ENCODE measurements at regions not wholly inside any gene's neighbourhood (a gene's known extent, or its start where the extent isn't known, plus 50 kb on each side); places are given as distances from the start of the nearest gene placed in this dataset.
"Not testable (repeated sequence)": the region's sequence is repeated elsewhere in the genome, so short reads cannot be mapped to it uniquely, and the experiment has no call there.

DNA sequence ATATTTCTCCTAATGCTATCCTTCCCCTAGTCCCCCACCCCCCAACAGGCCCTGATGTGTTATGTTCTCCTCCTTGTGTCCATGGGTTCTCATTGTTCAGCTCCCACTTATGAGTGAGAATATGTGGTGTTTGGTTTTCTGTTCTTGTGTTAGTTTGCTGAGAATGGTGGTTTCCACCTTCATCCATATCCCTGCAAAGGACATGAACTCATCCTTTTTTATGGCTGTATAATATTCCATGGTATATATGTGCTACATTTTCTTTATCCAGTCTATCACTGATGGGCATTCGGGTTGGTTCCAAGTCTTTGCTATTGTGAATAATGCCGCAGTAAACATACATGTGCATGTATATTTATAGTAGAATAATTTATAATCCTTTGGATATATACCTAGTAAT, 62.4 kb upstream of the KLF14 start:
- TF ChIP-seq MYBL2 (CRISPR knock-in tag; IDR thresholded peaks at IDR 0.05); ELF4 (CRISPR knock-in tag; IDR thresholded peaks at IDR 0.05; ENCODE audit: low read depth); NFYB (CRISPR knock-in tag; conservative IDR thresholded peaks at IDR 0.05; ENCODE audit: low read depth); FOXJ3 (CRISPR knock-in tag; IDR thresholded peaks at IDR 0.05; ENCODE audit: borderline replicate concordance); ATF3 (CRISPR knock-in tag; conservative IDR thresholded peaks at IDR 0.05): not testable (repeated sequence)
- TF ChIP-seq, protein P1, sequence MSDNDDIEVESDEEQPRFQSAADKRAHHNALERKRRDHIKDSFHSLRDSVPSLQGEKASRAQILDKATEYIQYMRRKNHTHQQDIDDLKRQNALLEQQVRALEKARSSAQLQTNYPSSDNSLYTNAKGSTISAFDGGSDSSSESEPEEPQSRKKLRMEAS (CRISPR knock-in tag; IDR thresholded peaks at IDR 0.05) = not testable (repeated sequence)
- TF ChIP-seq, protein P2, sequence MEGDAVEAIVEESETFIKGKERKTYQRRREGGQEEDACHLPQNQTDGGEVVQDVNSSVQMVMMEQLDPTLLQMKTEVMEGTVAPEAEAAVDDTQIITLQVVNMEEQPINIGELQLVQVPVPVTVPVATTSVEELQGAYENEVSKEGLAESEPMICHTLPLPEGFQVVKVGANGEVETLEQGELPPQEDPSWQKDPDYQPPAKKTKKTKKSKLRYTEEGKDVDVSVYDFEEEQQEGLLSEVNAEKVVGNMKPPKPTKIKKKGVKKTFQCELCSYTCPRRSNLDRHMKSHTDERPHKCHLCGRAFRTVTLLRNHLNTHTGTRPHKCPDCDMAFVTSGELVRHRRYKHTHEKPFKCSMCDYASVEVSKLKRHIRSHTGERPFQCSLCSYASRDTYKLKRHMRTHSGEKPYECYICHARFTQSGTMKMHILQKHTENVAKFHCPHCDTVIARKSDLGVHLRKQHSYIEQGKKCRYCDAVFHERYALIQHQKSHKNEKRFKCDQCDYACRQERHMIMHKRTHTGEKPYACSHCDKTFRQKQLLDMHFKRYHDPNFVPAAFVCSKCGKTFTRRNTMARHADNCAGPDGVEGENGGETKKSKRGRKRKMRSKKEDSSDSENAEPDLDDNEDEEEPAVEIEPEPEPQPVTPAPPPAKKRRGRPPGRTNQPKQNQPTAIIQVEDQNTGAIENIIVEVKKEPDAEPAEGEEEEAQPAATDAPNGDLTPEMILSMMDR (IDR thresholded peaks at IDR 0.05) = not testable (repeated sequence)

Measured in WTC11 (cell line).